HepG2 (cell line): ENCODE measurements at regions not wholly inside any gene's neighbourhood (a gene's known extent, or its start where the extent isn't known, plus 50 kb on each side); places are given as distances from the start of the nearest gene placed in this dataset.
A peak's percentile ranks its signal among the peaks of the same experiment; 100 is the strongest.

Experiments used
- AKAP8 ChIP-seq: sonication (generic); formaldehyde crosslinking; IDR thresholded peaks from 2 replicates; pipeline ENCODE4 v1.5.1; 2020; ENCODE audit warnings: mild to moderate bottlenecking, missing genetic modification reagents
- ATF1 ChIP-seq: IDR thresholded peaks from 2 replicates; pipeline ENCODE4 v1.6.1; 2016; ENCODE audit warnings: mild to moderate bottlenecking, control low read depth
- CAMTA2 ChIP-seq: sonication (generic); formaldehyde crosslinking; IDR thresholded peaks from 2 replicates; pipeline ENCODE4 v1.4.0; 2020; ENCODE audit warnings: mild to moderate bottlenecking, missing genetic modification reagents, borderline replicate concordance
- DNMT3B ChIP-seq: conservative IDR thresholded peaks from 2 replicates; pipeline ENCODE4 v1.6.1; 2016; ENCODE audit warnings: missing biosample characterization, control low read depth
- EZH2 ChIP-seq: conservative IDR thresholded peaks from 2 replicates; pipeline ENCODE4 v1.6.1; 2012; ENCODE audit warnings: mild to moderate bottlenecking, low read depth, low read length, moderate library complexity
- GABPA ChIP-seq, 2 experiments: IDR thresholded peaks; 2 replicates each; pipeline ENCODE4 v1.6.1; 2011 to 2016; ENCODE audit warnings: low read depth in 2 of 2, low read length in 1 of 2, missing biosample characterization in 1 of 2, missing genetic modification characterization in 1 of 2
- GATAD1 ChIP-seq: IDR thresholded peaks from 2 replicates; pipeline ENCODE4 v1.6.1; 2016; ENCODE audit warnings: missing genetic modification reagents, missing compliant biosample characterization
- GATAD2A ChIP-seq: IDR thresholded peaks from 2 replicates; pipeline ENCODE4 v1.6.1; 2016
- KDM5A ChIP-seq: fragments of 200-600 bp; sonication (generic); IDR thresholded peaks from 2 replicates; pipeline ENCODE4 v1.7.0; 2018; ENCODE audit warnings: antibody characterized with exemption, mild to moderate bottlenecking, low read length, borderline replicate concordance
- MAFF ChIP-seq: IDR thresholded peaks from 2 replicates; pipeline ENCODE4 v1.6.1; 2011; ENCODE audit warnings: low read depth, low read length, improper control_type of control experiment
- MNT ChIP-seq: fragments of 450-650 bp; IDR thresholded peaks from 2 replicates; pipeline ENCODE4 v1.6.1; 2016
- PAX8 ChIP-seq: sonication (generic); formaldehyde crosslinking; IDR thresholded peaks from 2 replicates; pipeline ENCODE4 v1.8.0; 2022; ENCODE audit warnings: mild to moderate bottlenecking, missing genetic modification reagents, borderline replicate concordance
- PAXIP1 ChIP-seq: sonication (generic); formaldehyde crosslinking; conservative IDR thresholded peaks from 2 replicates; pipeline ENCODE4 v1.4.0; 2020; ENCODE audit warnings: mild to moderate bottlenecking, missing genetic modification reagents, moderate library complexity
- SSRP1 ChIP-seq: IDR thresholded peaks from 2 replicates; pipeline ENCODE4 v1.6.1; 2016; ENCODE audit warnings: control low read depth
- THAP9 ChIP-seq: sonication (generic); formaldehyde crosslinking; IDR thresholded peaks from 2 replicates; pipeline ENCODE4; 2020; ENCODE audit warnings: missing genetic modification reagents, mild to moderate bottlenecking, borderline replicate concordance
- ZGPAT ChIP-seq: IDR thresholded peaks from 2 replicates; pipeline ENCODE4 v1.6.1; 2016; ENCODE audit warnings: mild to moderate bottlenecking
- ZNF232 ChIP-seq: sonication (generic); formaldehyde crosslinking; IDR thresholded peaks from 2 replicates; pipeline ENCODE4 v1.4.0; 2020; ENCODE audit warnings: missing genetic modification reagents, borderline replicate concordance
- ZNF30 ChIP-seq: sonication (generic); formaldehyde crosslinking; IDR thresholded peaks from 2 replicates; pipeline ENCODE4 v1.5.0; 2020; ENCODE audit warnings: mild to moderate bottlenecking, missing genetic modification reagents
- ZNF629 ChIP-seq: sonication (generic); formaldehyde crosslinking; conservative IDR thresholded peaks from 2 replicates; pipeline ENCODE4 v1.5.0; 2020; ENCODE audit warnings: missing genetic modification reagents
- ZNF770 ChIP-seq: sonication (generic); formaldehyde crosslinking; IDR thresholded peaks from 2 replicates; pipeline ENCODE4 v1.5.0; 2020; ENCODE audit warnings: mild to moderate bottlenecking, missing genetic modification reagents

- TF ChIP-seq ATF1 (CRISPR knock-in tag) (no peak; the same call in 1 of the 2 replicates), EZH2 (no peak), KDM5A (no peak), AKAP8 (CRISPR knock-in tag) (no peak), ZNF629 (CRISPR knock-in tag) (no peak), THAP9 (CRISPR knock-in tag) (no peak), ZNF30 (no peak), MNT (no peak), PAXIP1 (peak; percentile 41; the same call in 1 of the 2 replicates), CAMTA2 (CRISPR knock-in tag) (no peak), GATAD1 (peak; percentile 52; the same call in 1 of the 2 replicates), GATAD2A (CRISPR knock-in tag) (peak; percentile 73; the same call in 1 of the 2 replicates), PAX8 (CRISPR knock-in tag) (no peak), ZNF770 (CRISPR knock-in tag) (no peak), ZGPAT (CRISPR knock-in tag) (no peak), ZNF232 (CRISPR knock-in tag) (no peak), SSRP1 (CRISPR knock-in tag) (no peak), GABPA (IDR thresholded peaks at IDR 0.05; ENCODE audit: low read depth, low read length) (no peak), GABPA (CRISPR knock-in tag; IDR thresholded peaks at IDR 0.05; ENCODE audit: low read depth) (no peak), DNMT3B (peak; percentile 96), MAFF (no peak)
Measured at GRCh38 chr14:35213869-35214387, 78.3 kb upstream of the PSMA6 start (continued).
